ENCODE measurements at regions not wholly inside any gene's neighbourhood (a gene's known extent, or its start where the extent isn't known, plus 50 kb on each side); places are given as distances from the start of the nearest gene placed in this dataset.

GRCh38 chr3:190722181-190722905, 140.2 kb downstream of the GMNC start:
- TF ChIP-seq EGR1 (IDR thresholded peaks at IDR 0.05) (no peak), CEBPB (IDR thresholded peaks at IDR 0.05) (no peak), TAF1 (IDR thresholded peaks at IDR 0.05; ENCODE audit: low read depth) (no peak), YY1 (IDR thresholded peaks at IDR 0.05; ENCODE audit: low read depth) (no peak), MAX (IDR thresholded peaks at IDR 0.05) (no peak), FOXM1 (IDR thresholded peaks at IDR 0.05; ENCODE audit: borderline replicate concordance, low read depth) (no peak), REST (IDR thresholded peaks at IDR 0.05; ENCODE audit: low read depth) (no peak), EP300 (IDR thresholded peaks at IDR 0.05; ENCODE audit: borderline replicate concordance) (no peak), TCF12 (IDR thresholded peaks at IDR 0.05; ENCODE audit: low read depth) (no peak)

GRCh38 chr3:190721330-190721729, 141.2 kb downstream of the GMNC start:
- TF ChIP-seq EGR1 (IDR thresholded peaks at IDR 0.05) = no peak
- peak; percentile 52; the same call in 1 of the 2 replicates for TF ChIP-seq TCF12 (IDR thresholded peaks at IDR 0.05; ENCODE audit: low read depth)
- peak; percentile 34; the same call in 1 of the 2 replicates for TF ChIP-seq NFIC (IDR thresholded peaks at IDR 0.05)
- no peak for TF ChIP-seq REST (IDR thresholded peaks at IDR 0.05; ENCODE audit: low read depth)
- TF ChIP-seq RAD21 (IDR thresholded peaks at IDR 0.05; ENCODE audit: low read depth) = no peak
- TF ChIP-seq USF1 (IDR thresholded peaks at IDR 0.05) = no peak
- no peak for TF ChIP-seq TAF1 (IDR thresholded peaks at IDR 0.05; ENCODE audit: low read depth)
- no peak for TF ChIP-seq YY1 (IDR thresholded peaks at IDR 0.05; ENCODE audit: low read depth)
- peak; percentile 50; the same call in 1 of the 2 replicates for TF ChIP-seq EP300 (IDR thresholded peaks at IDR 0.05; ENCODE audit: borderline replicate concordance)
- TF ChIP-seq TEAD4 (IDR thresholded peaks at IDR 0.05) = peak; percentile 56; the same call in 1 of the 2 replicates
- no peak for TF ChIP-seq FOXM1 (IDR thresholded peaks at IDR 0.05; ENCODE audit: borderline replicate concordance, low read depth)
- no peak for TF ChIP-seq ZBTB7A (IDR thresholded peaks at IDR 0.05; ENCODE audit: low read depth)

- no peak for TF ChIP-seq USF1 (IDR thresholded peaks at IDR 0.05)
- no peak for TF ChIP-seq CREB1 (IDR thresholded peaks at IDR 0.05; ENCODE audit: low read depth)
- no peak for TF ChIP-seq EGR1 (IDR thresholded peaks at IDR 0.05)
- no peak for TF ChIP-seq REST (IDR thresholded peaks at IDR 0.05; ENCODE audit: low read depth)
- TF ChIP-seq YY1 (IDR thresholded peaks at IDR 0.05; ENCODE audit: low read depth) = no peak
- TF ChIP-seq NFIC (IDR thresholded peaks at IDR 0.05) = no peak
- TF ChIP-seq TCF12 (IDR thresholded peaks at IDR 0.05; ENCODE audit: low read depth) = no peak
- TF ChIP-seq ZBTB7A (IDR thresholded peaks at IDR 0.05; ENCODE audit: low read depth) = no peak
Observed at GRCh38 chr3:190718671-190719070, 143.8 kb downstream of the GMNC start.

- TF ChIP-seq CEBPB (IDR thresholded peaks at IDR 0.05) (no peak), ZBTB7A (IDR thresholded peaks at IDR 0.05; ENCODE audit: low read depth) (no peak), EP300 (IDR thresholded peaks at IDR 0.05; ENCODE audit: borderline replicate concordance) (no peak), MAX (IDR thresholded peaks at IDR 0.05) (no peak), FOXM1 (IDR thresholded peaks at IDR 0.05; ENCODE audit: borderline replicate concordance, low read depth) (no peak), YY1 (IDR thresholded peaks at IDR 0.05; ENCODE audit: low read depth) (no peak), TAF1 (IDR thresholded peaks at IDR 0.05; ENCODE audit: low read depth) (no peak), TEAD4 (IDR thresholded peaks at IDR 0.05) (no peak), NFIC (IDR thresholded peaks at IDR 0.05) (no peak), TCF12 (IDR thresholded peaks at IDR 0.05; ENCODE audit: low read depth) (no peak), RAD21 (IDR thresholded peaks at IDR 0.05; ENCODE audit: low read depth) (no peak), EGR1 (IDR thresholded peaks at IDR 0.05) (no peak), REST (IDR thresholded peaks at IDR 0.05; ENCODE audit: low read depth) (no peak), CREB1 (IDR thresholded peaks at IDR 0.05; ENCODE audit: low read depth) (no peak), USF1 (IDR thresholded peaks at IDR 0.05) (no peak)
Observed at GRCh38 chr3:190718097-190718496, 144.4 kb downstream of the GMNC start.

Data from Ishikawa (cell line).